Ramos (cell line): ENCODE measurements at regions not wholly inside any gene's neighbourhood (a gene's known extent, or its start where the extent isn't known, plus 50 kb on each side); places are given as distances from the start of the nearest gene placed in this dataset.

ENCODE experiments used
- in situ Hi-C: fragments of 300-500 bp; cut with MboI; formaldehyde crosslinking; loops from one replicate; pipeline ENCODE4 v1.14.3; 2022; ENCODE audit warnings: low sequenced_read_pairs; ENCODE audit not compliant: unreplicated experiment

DNA sequence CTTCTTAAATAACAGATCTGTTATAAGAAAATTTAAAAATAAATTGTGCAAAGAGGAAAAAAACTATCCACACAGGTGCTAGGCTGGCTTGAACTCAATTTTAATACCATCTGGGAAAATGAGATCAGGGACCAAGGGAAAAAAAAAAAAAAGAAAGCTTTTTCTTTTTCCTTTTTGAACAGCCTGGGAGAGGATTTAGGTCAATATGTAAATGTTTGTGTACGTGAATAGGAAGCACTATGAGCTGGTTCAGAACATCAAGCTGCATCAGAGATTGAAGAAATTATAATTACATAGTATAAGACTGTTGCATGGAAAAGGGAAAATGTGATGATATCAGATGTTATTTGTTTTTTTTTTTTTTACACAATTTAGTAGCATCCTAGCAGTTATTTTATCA, 548.0 kb downstream of the ARL4A start:
- in situ Hi-C loops: no loop called here

DNA sequence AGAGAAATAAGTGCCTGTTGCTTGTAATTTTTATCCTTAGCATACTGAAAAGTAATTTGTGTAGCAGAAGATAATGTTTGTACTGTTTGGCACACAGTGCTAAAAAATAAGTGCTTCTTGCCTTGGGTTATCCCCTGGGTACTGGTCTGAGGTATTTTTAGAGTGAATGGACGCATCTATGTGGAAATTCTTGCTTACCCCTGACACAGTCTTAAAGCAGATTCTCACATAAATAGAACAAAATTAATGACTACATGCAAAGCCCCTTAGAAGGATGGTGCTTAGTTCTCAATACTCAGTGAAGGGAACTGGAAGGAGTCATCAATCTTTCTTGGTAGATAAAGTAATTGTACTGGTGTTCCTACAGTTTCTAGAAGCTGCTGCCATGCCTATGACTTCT, 548.6 kb downstream of the ARL4A start:
- in situ Hi-C loops: no loop called here

DNA sequence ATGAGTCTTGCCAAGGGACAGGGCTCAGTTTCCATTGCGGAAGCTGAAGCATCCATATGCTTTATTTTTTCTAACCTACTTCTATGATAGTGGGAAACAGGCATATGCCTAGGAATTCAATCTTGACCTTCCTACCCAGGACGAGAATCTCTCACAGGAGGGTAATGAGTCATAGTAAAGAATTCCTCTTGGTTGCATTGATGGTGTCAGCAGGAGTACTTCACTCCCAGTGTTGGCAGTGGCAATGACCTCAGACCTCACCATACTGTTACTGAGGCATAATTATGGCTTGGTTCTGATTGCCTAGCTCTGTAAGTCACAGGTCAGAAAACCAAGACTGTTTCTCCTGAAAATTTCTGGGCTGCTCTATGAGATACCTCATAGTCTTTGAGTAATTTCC, 552.9 kb downstream of the ARL4A start:
- in situ Hi-C loops: no loop called here

DNA sequence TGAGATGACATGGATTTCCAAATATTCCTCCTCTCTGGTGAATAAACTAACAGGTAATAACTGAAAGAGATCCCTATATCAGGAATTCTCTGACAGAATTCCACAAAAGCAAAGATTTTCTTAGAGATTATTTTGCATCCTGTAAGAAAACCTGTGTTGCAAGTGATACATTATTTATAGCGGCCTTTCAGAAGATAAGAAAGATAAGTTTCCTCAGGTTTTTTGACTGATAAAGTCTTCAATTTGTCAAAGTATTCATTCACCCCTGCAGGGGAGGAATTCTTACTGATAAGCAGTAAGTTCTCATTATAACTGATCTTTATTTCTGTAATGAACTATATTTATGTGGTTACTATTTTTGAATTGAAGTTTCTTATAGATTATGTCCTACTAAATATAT, 554.0 kb downstream of the ARL4A start:
- in situ Hi-C loops: no loop called here

- in situ Hi-C loops: loop anchor here (25.0 kb wide), 1 partner anchor 620 kb away; no protein-coding TSS in a partner anchor
Measured at GRCh38 chr7:13257661-13258060, 570.2 kb downstream of the ARL4A start.

DNA sequence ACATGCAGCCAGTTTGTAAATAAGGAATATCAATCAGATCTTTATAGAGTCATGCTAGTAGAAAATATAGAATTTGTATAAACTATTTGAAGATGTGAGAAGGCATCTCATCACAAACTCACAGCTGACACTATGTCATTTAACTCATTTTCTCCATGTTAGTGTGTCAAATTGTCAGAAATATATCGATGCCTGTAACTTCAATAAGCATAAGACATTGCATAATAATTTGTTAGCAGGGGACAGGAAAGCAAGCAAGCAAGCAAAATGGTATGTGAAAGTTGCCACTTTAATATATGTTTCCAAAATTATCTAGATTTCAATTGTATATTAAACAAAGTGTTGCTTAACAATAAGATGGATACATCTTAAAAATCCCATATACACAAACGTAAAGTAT, 571.0 kb downstream of the ARL4A start:
- in situ Hi-C loops: loop anchor here (25.0 kb wide), 1 partner anchor 621 kb away; no protein-coding TSS in a partner anchor

- in situ Hi-C loops: loop anchor here (25.0 kb wide), 1 partner anchor 623 kb away; no protein-coding TSS in a partner anchor
Measured at GRCh38 chr7:13259930-13260329, 572.5 kb downstream of the ARL4A start.

GRCh38 chr7:13262929-13263530, 575.6 kb downstream of the ARL4A start:
- in situ Hi-C loops: loop anchor here (25.0 kb wide), 1 partner anchor 626 kb away; no protein-coding TSS in a partner anchor

DNA sequence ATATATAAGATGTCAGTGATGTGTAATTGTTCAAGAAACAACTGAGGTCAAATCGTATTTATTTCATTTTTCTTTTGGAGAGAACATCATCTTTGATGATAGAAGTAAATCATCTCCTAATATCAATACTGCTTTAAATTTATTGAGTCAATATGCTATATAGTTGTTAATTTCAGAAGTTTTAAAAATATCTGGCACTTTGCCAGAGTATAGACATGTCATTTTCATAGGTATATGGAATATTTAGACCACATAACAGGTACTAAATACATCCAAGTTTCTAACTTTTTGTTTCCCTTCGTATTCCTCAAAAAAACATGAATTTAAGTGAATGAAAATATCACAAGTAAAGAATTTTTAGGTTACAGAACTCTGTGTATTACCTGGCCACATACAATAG, 577.8 kb downstream of the ARL4A start:
- in situ Hi-C loops: loop anchor here (25.0 kb wide), 1 partner anchor 628 kb away; no protein-coding TSS in a partner anchor

DNA sequence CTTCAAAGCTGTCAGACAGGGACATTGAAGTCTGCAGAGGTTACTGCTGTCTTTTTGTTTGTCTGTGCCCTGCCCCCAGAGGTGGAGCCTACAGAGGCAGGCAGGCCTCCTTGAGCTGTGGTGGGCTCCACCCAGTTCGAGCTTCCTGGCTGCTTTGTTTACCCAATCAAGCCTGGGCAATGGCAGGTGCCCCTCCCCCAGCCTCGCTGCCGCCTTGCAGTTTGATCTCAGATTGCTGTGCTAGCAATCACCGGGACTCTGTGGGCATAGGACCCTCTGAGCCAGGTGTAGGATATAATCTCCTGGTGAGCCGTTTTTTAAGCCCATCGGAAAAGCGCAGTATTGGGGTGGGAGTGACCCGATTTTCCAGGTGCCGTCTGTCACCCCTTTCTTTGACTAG, 586.8 kb downstream of the ARL4A start:
- in situ Hi-C loops: loop anchor here (25.0 kb wide), 1 partner anchor 637 kb away; no protein-coding TSS in a partner anchor

DNA sequence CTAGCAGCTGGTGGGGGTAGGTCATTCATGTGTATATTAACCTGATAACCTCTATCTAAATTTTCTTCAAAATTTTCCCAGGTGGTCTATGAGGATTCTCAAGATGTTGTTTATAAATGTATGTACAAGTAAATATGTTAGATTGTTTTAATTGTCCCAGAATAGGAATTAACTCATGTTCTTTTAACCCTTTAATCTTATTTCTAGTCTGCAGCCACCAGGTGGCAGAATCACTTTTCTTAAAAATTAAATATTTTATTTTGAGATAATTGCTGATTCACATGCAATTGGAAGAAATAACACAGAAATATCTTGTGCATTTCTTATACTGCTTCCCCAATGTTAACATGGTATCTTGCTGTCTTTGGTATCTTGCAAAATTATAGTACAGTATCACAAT, 589.5 kb downstream of the ARL4A start:
- in situ Hi-C loops: loop anchor here (25.0 kb wide), 2 partner anchors 1185 to 1410 kb away; no protein-coding TSS in a partner anchor

DNA sequence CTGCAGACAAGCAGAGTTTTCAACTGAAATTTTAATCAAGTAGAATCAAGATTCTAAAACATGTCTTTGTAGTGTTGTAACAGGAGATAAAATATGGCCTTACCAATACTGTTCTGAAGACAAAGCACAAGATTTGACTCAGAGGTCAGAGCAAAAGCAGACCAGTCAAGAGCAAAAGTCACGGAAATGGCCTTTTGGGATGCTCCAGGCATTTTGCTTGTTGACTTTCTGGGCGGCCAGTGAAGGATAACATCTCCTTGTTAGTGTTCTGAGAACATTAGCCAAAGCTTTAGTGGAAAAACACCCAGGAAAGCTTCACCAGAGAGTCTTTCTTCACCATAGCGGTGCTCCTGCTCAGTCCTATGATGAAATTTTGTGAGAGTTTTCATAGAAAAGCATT, 590.6 kb downstream of the ARL4A start:
- in situ Hi-C loops: loop anchor here (25.0 kb wide), 2 partner anchors 1184 to 1409 kb away; no protein-coding TSS in a partner anchor

DNA sequence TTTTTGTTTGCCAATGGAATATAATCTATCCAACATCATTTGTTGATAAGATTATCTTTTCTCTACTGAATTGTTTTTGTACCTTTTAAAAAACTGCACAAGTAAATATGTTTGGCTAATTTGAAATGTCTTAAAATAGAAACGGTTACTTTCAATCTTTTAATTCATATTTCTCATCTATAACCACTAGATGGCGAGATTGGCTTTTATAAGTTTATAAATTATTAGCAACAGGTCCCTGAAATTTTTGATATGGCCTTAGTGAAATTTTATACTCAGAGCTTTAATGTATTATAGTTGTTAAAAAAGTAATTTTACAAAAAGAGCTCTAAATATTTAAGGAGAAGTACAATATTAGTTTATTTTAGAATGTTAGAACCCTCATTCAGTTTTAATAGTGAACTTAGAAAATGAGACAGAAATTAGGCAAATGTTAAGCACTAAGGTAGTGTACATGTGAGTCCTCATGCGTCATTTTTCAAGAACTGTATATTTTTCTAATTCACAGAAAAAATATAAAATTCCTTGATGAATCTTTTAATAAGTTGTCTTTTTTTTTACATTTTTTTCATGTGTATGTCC, 592.5 kb downstream of the ARL4A start:
- in situ Hi-C loops: loop anchor here (25.0 kb wide), 2 partner anchors 1182 to 1407 kb away; no protein-coding TSS in a partner anchor

DNA sequence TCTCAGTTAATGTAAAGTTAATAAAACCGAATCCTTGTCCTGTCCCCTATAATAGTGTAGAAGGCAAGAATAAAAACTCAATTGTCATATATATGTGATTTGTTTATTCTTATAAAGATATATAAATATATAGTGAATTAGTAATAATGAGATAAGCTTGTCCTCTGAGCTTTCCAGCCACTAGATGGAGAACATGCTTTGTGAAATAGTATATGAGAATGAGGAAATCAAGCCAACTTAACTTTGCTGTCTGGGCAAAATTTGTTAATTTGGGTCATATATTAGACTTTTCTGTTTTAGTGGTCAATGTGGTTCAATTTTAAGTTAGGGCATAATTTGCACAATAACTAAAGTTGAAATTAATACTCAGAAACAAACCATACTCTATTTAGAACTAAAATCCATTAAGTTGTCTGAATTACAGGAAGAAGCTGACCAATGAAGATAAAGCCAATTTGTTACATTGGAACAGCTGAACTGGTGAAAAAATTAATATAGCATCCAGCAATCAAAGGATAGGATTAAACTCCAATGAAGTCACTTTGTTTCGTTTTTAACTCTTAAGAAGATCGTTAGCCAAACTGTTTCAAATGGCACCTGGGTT, 595.0 kb downstream of the ARL4A start:
- in situ Hi-C loops: loop anchor here (25.0 kb wide), 2 partner anchors 1180 to 1405 kb away; no protein-coding TSS in a partner anchor

GRCh38 chr7:13286916-13287315, 599.5 kb downstream of the ARL4A start:
- in situ Hi-C loops: loop anchor here (25.0 kb wide), 2 partner anchors 1175 to 1400 kb away; no protein-coding TSS in a partner anchor

DNA sequence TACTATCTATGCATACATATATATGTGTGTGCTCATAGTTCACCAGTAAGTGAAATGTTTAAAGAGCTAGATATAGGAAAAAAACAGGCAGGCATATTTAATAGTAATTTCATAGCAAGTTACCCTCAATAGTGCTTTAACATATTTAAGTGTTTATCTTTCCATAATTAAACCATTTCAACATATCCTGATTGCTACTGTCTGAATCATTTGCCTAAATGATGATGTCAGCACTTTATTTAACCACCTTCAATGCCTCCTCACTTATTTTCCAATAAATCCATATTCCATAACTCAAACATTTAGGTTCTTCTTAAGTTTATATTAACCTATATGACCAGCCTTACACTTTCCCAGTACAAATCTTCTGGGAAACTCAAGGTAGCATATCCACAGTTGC, 601.1 kb downstream of the ARL4A start:
- in situ Hi-C loops: loop anchor here (25.0 kb wide), 2 partner anchors 1174 to 1399 kb away; no protein-coding TSS in a partner anchor

DNA sequence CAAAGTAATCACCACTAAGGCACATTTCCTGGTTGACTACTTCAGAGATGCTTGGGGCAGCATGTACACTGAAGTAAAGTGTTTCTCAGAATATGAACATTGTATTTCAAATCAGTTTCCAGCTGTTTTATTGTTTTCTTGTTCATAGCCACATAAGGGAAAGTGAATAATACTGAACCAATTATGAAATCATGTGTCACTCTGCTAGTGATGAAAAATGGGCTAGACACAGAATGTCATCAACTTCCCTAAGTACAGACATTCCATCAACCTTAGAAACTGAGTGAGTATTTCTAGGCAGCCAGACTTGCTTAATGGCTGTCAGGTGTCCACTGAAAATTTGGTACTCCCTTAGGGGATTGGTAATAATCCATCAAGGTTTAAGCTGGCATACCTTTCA, 603.5 kb downstream of the ARL4A start:
- in situ Hi-C loops: loop anchor here (25.0 kb wide), 2 partner anchors 1171 to 1396 kb away; no protein-coding TSS in a partner anchor

GRCh38 chr7:13293264-13294002, 606.0 kb downstream of the ARL4A start:
- in situ Hi-C loops: loop anchor here (25.0 kb wide), 2 partner anchors 1169 to 1394 kb away; no protein-coding TSS in a partner anchor

- in situ Hi-C loops: no loop called here
Measured at GRCh38 chr7:13307040-13307439, 619.6 kb downstream of the ARL4A start.

DNA sequence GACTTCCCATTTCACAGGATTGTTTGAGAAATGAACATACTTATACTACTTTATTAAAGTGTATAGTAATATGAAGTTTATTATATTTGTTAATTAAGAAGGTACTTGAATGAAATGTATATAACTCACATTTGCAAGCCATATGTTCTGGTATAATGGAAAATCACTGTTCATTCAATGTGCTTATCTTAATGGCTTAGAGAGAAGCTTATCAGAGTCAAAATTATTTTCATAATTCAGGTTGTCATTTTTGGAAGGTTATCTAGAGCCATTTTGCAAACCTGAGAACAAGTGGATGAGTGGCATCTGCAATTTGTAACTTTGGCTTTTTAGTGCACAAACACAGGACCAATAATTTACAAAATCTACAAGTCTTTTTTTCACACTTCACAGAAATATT, 621.0 kb downstream of the ARL4A start:
- in situ Hi-C loops: no loop called here
